GM23248 (cell line): ENCODE measurements at regions not wholly inside any gene's neighbourhood (a gene's known extent, or its start where the extent isn't known, plus 50 kb on each side); places are given as distances from the start of the nearest gene placed in this dataset.

Experiments used
- EZH2 ChIP-seq: fragments of 200-600 bp; sonication (generic); IDR thresholded peaks from 2 replicates; pipeline ENCODE4 v1.6.1; 2018; ENCODE audit warnings: antibody characterized with exemption, mild to moderate bottlenecking; ENCODE audit not compliant: insufficient read depth, poor library complexity, severe bottlenecking
- EZH2phosphoT487 ChIP-seq: fragments of 200-600 bp; sonication (generic); IDR thresholded peaks from 2 replicates; pipeline ENCODE4 v1.6.1; 2018; ENCODE audit warnings: antibody characterized with exemption, moderate library complexity, mild to moderate bottlenecking, low read depth; ENCODE audit not compliant: insufficient read depth

DNA sequence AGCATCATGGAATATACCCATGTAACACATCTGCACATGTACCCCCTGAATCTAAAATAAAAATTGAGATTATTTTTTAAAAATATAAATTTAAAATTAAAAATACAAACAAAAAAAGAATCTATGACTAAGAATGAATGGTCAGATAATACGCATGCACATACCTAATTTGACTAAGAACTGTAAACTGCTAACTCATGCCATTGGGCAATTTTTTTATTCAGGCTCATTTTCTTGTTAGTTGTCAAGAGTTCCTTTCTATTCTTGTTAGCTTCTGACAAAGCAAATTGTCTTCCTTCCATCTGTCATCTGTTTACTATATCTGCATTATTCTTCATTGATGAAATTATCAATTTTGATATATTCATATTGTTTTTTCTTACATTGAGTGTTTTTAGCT is 69.5 kb upstream of the HAND1 start:
- TF ChIP-seq EZH2 = no peak
- no peak for TF ChIP-seq EZH2phosphoT487
